Gastroesophageal sphincter (tissue), 4 donors: ENCODE measurements at regions not wholly inside any gene's neighbourhood (a gene's known extent, or its start where the extent isn't known, plus 50 kb on each side); places are given as distances from the start of the nearest gene placed in this dataset.

Source experiments
- ATAC-seq: fragments of 150-250 bp; one replicate; pipeline ENCODE4 v1.9.1; 2016; ENCODE audit warnings: mild to moderate bottlenecking, moderate library complexity
- H3K27ac ChIP-seq, 4 donors: fragments of 200-600 bp; sonication (generic) in 3 of 4; 1 replicate in 3 of 4; 2 replicates in 1 of 4; pipeline ENCODE4 v1.5.1; 2016 to 2019
- H3K27me3 ChIP-seq: fragments of 200-600 bp; sonication (generic); one replicate; pipeline ENCODE4 v1.5.1; 2019
- H3K36me3 ChIP-seq, 2 donors: fragments of 200-600 bp; sonication (generic); one replicate each; pipeline ENCODE4 v1.5.1; 2019; ENCODE audit warnings: control low read depth in 1 of 2
- H3K4me1 ChIP-seq, 3 donors: fragments of 200-600 bp; sonication (generic); 1 replicate in 2 of 3; 2 replicates in 1 of 3; pipeline ENCODE4 v1.5.1; 2016 to 2019; ENCODE audit warnings: control low read depth in 2 of 3
- H3K4me3 ChIP-seq, 2 donors: fragments of 200-600 bp; sonication (generic); one replicate each; pipeline ENCODE4 v1.5.1; 2019; ENCODE audit warnings: mild to moderate bottlenecking in 1 of 2, moderate library complexity in 1 of 2
- H3K9me3 ChIP-seq, 3 donors: fragments of 200-600 bp; sonication (generic); one replicate each; pipeline ENCODE4 v1.5.1; 2017 to 2019; ENCODE audit warnings: control low read depth in 2 of 3
- CTCF ChIP-seq, 4 experiments: fragments of 200-600 bp in 2 of 4; fragments of 450-650 bp in 2 of 4; sonication (generic) in 1 of 4; IDR thresholded peaks; one replicate each; pipeline ENCODE4 v1.5.1; 2017 to 2019; ENCODE audit warnings: antibody characterized with exemption in 4 of 4, mild to moderate bottlenecking in 2 of 4, moderate library complexity in 2 of 4
- EP300 ChIP-seq: sonication (generic); formaldehyde crosslinking; IDR thresholded peaks from one replicate; pipeline ENCODE4 v1.6.1; 2017; ENCODE audit warnings: antibody characterized with exemption, mild to moderate bottlenecking
- POLR2A ChIP-seq, 2 donors: fragments of 450-650 bp; IDR thresholded peaks; one replicate each; pipeline ENCODE4 v1.6.1; 2017; ENCODE audit warnings: antibody characterized with exemption in 2 of 2, mild to moderate bottlenecking in 2 of 2, moderate library complexity in 1 of 2
- POLR2AphosphoS5 ChIP-seq: sonication (generic); formaldehyde crosslinking; IDR thresholded peaks from one replicate; pipeline ENCODE4 v1.6.1; 2017; ENCODE audit warnings: antibody characterized with exemption
- WGBS, 2 donors: methylation state at CpG; one replicate each; pipeline ENCODE4 v1.1.5; 2018; ENCODE audit warnings: low coverage in 1 of 2; 5-methylcytosine and 5-hydroxymethylcytosine counted together

DNA sequence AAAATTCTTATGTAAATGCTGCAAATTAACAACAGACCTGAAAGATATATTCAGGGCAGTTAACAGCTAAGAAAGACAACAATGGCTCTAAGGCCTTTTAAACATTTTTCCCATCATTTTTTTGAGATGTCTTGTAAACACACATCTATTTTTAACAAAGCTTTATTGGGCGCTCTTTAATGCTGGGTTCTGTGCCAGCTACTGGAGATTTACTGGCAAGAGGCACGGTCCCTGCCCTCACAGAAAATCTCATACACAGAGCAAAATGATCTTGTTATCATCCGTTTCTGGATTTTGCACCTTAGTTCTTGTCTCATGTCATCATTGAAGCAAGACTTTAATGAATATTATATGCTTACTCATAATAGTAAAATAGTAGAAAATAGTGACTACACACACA is 1022.3 kb upstream of the WWC1 start:
- H3K27ac ChIP-seq: no peak overlapping the region
- no peaks in the 10 kb centered on the region for H3K9me3 ChIP-seq
- TF ChIP-seq POLR2AphosphoS5: no peak
- TF ChIP-seq EP300: no peak
- no peak for TF ChIP-seq CTCF (IDR thresholded peaks at IDR 0.05)
- no peak for TF ChIP-seq POLR2A (IDR thresholded peaks at IDR 0.05)
- WGBS, 2 donors: 29 to 41% methylated on average over 1 to 3 of the region's 3 CpGs
- H3K36me3 ChIP-seq: no peaks in the 10 kb centered on the region
- peaks cover 0 to 10% (median 2%) of the 10 kb centered on the region in 3 donors for H3K4me1 ChIP-seq
- H3K27me3 ChIP-seq: no peaks in the 10 kb centered on the region
- no peak overlapping the region for H3K4me3 ChIP-seq
- no peak for ATAC-seq

- no peaks in the 10 kb centered on the region for H3K36me3 ChIP-seq
- 78 to 95% methylated on average over 2 to 3 of the region's 3 CpGs for WGBS, 2 donors
- H3K4me3 ChIP-seq: no peak overlapping the region
- H3K4me1 ChIP-seq: peaks cover 0 to 10% (median 2%) of the 10 kb centered on the region in 3 donors
- ATAC-seq: no peak
- TF ChIP-seq POLR2AphosphoS5 (no peak), EP300 (no peak), CTCF (IDR thresholded peaks at IDR 0.05) (no peak), POLR2A (IDR thresholded peaks at IDR 0.05) (no peak)
- no peaks in the 10 kb centered on the region for H3K9me3 ChIP-seq
- no peak overlapping the region for H3K27ac ChIP-seq
- no peaks in the 10 kb centered on the region for H3K27me3 ChIP-seq
Measured at GRCh38 chr5:167271081-167271480, 1020.4 kb upstream of the WWC1 start.

- peaks cover 0 to 10% (median 2%) of the 10 kb centered on the region in 3 donors for H3K4me1 ChIP-seq
- no peaks in the 10 kb centered on the region for H3K9me3 ChIP-seq
- H3K36me3 ChIP-seq: no peaks in the 10 kb centered on the region
- H3K4me3 ChIP-seq: no peak overlapping the region
- TF ChIP-seq EP300 (no peak), POLR2A (IDR thresholded peaks at IDR 0.05) (no peak), POLR2AphosphoS5 (no peak), CTCF (IDR thresholded peaks at IDR 0.05) (no peak)
- no peaks in the 10 kb centered on the region for H3K27me3 ChIP-seq
- 61 to 86% methylated on average over 4 of the region's 4 CpGs for WGBS, 2 donors
- ATAC-seq: no peak
- H3K27ac ChIP-seq: no peak overlapping the region
Measured at GRCh38 chr5:167271511-167271910, 1019.9 kb upstream of the WWC1 start.

DNA sequence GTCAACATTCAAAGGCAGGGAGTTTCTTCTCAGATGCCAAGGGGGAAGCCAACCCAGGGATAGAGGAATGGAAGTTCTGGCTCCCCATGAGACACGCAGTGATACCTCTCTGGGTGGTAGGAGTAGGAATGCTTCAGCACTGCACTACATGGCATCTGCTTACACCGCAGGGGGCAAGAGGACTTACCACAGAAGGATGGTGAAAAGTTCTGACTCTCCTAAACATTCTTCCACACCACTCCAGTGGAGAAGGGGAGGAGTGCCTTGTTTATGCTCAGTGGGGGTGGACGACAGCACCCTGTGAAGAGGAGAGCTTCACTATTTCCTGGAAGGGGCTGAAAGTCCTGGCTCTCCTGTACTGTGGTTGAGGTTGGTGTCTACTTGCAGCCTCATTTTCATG is 1011.3 kb upstream of the WWC1 start:
- no peak overlapping the region for H3K27ac ChIP-seq
- H3K9me3 ChIP-seq: no peaks in the 10 kb centered on the region
- TF ChIP-seq CTCF (IDR thresholded peaks at IDR 0.05): no peak
- TF ChIP-seq EP300: no peak
- no peak for TF ChIP-seq POLR2AphosphoS5
- TF ChIP-seq POLR2A (IDR thresholded peaks at IDR 0.05): no peak
- H3K4me3 ChIP-seq: no peak overlapping the region
- WGBS, 2 donors: 81 to 100% methylated on average over 1 to 3 of the region's 3 CpGs
- H3K4me1 ChIP-seq: no peaks in the 10 kb centered on the region
- no peaks in the 10 kb centered on the region for H3K27me3 ChIP-seq
- no peak for ATAC-seq
- no peaks in the 10 kb centered on the region for H3K36me3 ChIP-seq

DNA sequence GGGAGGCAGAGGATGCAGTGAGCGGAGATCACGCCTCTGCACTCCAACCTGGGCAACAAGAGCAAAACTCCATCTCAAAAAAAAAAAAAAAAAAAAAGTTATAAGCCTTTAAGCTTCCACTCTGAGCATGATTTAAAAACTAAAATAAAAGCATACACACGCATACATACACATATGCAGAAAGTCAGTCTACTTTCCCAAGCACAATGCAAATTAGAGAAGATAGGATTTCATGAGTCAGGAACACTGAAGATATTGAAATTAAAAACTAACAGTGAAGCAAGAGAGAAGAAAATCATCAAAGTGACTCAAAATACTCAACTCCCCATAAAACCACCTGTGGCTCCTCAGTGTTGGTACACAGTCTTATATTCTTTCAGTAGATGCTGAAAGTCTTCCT is 1009.5 kb upstream of the WWC1 start:
- 80 to 92% methylated on average over 1 to 2 of the region's 3 CpGs for WGBS, 2 donors
- Histone ChIP-seq H3K27ac (no peak overlapping the region), H3K4me3 (no peak overlapping the region), H3K36me3 (no peaks in the 10 kb centered on the region), H3K4me1 (no peaks in the 10 kb centered on the region), H3K9me3 (no peaks in the 10 kb centered on the region), H3K27me3 (no peaks in the 10 kb centered on the region)
- no peak for TF ChIP-seq EP300
- no peak for TF ChIP-seq POLR2AphosphoS5
- TF ChIP-seq CTCF (IDR thresholded peaks at IDR 0.05): no peak
- TF ChIP-seq POLR2A (IDR thresholded peaks at IDR 0.05): no peak
- no peak for ATAC-seq
